22Rv1 (cell line): ENCODE measurements at regions not wholly inside any gene's neighbourhood (a gene's known extent, or its start where the extent isn't known, plus 50 kb on each side); places are given as distances from the start of the nearest gene placed in this dataset.

Source experiments
- H3K27ac ChIP-seq: fragments of 450-650 bp; 2 replicates; pipeline ENCODE4 v1.5.1; 2017
- ZFX ChIP-seq: fragments of 450-650 bp; IDR thresholded peaks from 2 replicates; pipeline ENCODE4 v1.6.1; 2017; ENCODE audit warnings: antibody characterized with exemption, borderline replicate concordance
- TF ChIP-seq, protein P1 (sequence below): fragments of 450-650 bp; IDR thresholded peaks from 2 replicates; pipeline ENCODE4 v1.5.1; 2017; ENCODE audit warnings: mild to moderate bottlenecking

- no peak for TF ChIP-seq ZFX
- TF ChIP-seq, protein P1, sequence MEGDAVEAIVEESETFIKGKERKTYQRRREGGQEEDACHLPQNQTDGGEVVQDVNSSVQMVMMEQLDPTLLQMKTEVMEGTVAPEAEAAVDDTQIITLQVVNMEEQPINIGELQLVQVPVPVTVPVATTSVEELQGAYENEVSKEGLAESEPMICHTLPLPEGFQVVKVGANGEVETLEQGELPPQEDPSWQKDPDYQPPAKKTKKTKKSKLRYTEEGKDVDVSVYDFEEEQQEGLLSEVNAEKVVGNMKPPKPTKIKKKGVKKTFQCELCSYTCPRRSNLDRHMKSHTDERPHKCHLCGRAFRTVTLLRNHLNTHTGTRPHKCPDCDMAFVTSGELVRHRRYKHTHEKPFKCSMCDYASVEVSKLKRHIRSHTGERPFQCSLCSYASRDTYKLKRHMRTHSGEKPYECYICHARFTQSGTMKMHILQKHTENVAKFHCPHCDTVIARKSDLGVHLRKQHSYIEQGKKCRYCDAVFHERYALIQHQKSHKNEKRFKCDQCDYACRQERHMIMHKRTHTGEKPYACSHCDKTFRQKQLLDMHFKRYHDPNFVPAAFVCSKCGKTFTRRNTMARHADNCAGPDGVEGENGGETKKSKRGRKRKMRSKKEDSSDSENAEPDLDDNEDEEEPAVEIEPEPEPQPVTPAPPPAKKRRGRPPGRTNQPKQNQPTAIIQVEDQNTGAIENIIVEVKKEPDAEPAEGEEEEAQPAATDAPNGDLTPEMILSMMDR: no peak
- H3K27ac ChIP-seq: no peak overlapping the region
Observed at GRCh38 chr6:156396791-156397418, 380.3 kb upstream of the ARID1B start.

DNA sequence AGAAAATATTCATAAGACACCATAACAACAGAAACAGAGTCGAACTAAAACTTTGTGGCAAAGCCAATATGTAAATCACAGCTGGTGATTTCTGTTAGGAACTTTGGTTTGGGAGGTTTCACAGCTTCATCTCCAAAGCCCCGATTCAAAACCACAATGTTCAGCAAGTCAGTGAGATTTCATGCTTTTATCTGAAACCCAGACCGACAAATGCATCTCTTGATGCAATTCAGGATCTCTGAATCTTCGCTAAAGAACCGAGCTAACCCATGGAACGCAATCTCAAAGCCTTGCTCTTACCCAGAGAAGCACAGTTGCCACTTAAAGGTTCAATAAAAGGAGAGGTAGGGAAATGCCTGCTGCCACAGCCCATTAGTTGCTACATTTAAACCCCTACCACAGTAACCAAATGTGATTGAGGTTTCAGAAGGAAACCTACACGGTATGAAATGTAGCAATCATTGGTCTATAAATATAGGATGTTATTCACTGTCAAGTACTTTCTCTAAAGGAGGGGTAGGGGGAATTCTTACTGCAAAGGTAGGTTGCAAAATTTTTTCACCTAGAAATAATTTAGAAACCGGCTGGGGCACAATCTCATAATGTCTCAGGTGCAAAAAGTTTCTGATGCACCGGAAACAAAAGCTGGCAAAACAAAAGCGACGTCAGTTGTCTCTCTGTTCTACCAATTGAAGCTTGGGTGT lies 381.0 kb upstream of the ARID1B start:
- TF ChIP-seq, protein P1: no peak
- TF ChIP-seq ZFX: no peak
- no peak overlapping the region for H3K27ac ChIP-seq

DNA sequence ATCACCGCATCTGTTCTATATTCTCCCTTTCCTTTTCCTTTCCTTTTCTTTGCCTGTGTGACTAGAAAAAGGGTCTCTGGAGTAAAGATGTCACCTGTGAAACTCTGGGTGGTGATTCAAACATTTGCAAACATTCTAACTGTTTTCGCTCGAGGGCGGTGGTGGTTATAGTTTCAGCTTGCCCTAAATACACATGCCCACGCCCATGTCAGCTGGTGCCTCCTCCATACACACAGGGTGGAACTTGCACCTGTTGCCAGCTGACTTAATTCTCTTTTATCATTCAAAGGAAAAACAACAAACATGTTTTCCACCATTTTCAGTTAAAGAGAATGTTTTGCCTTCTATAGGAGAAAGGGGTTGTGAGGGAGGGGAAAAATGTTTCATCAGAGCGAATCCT lies 381.9 kb upstream of the ARID1B start:
- no peak overlapping the region for H3K27ac ChIP-seq
- no peak for TF ChIP-seq ZFX
- TF ChIP-seq, protein P1: no peak

- no peak overlapping the region for H3K27ac ChIP-seq
- TF ChIP-seq ZFX: no peak
- TF ChIP-seq, protein P1: no peak
Observed at GRCh38 chr6:156392648-156393047, 384.5 kb upstream of the ARID1B start.

DNA sequence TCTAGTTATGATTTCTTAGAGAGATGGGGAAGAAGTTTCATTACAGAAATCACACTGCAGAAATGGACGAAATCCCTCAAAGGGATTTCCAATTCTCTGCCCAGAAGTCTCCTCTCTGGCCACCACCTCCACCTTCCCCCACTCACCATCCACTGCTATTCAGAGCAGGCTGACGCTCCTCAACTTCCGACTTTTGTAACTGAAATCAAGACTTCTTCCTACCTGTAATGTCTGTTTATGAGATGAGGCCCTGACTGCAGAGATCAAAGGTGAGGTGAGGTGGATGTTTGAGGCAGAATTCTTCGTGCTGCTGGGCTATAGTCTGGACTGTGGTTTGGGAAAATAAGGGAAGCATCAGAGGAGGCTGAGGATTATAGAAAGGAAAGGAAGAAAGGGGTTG lies 385.2 kb upstream of the ARID1B start:
- H3K27ac ChIP-seq: no peak overlapping the region
- TF ChIP-seq, protein P1: no peak
- TF ChIP-seq ZFX: no peak

- no peak overlapping the region for H3K27ac ChIP-seq
- TF ChIP-seq, protein P1: no peak
- no peak for TF ChIP-seq ZFX
Observed at GRCh38 chr6:156391061-156391672, 386.0 kb upstream of the ARID1B start.

DNA sequence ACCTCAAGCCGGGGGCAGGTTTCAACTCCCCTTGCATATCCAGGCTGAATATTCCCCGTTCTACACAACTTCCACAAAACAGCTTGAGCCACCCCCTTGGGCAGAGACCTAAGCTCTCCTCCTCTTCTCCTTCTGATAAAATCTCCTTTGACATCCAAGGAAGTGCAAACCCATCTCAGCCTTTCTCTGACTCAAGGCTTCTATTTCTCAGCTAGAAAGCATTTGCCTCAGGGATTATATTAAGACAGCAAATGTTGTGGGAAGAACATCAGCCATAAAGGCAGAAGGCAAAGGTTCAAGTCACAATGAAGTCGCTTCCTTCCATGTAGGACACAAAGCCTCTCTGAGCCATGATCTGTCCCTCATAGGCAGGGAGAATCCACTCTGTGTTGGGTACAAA lies 386.6 kb upstream of the ARID1B start:
- H3K27ac ChIP-seq: no peak overlapping the region

More for the DNA sequence above, 386.6 kb upstream of the ARID1B start:
- no peak for TF ChIP-seq ZFX
- TF ChIP-seq, protein P1: no peak
